K562 (cell line): ENCODE measurements at regions not wholly inside any gene's neighbourhood (a gene's known extent, or its start where the extent isn't known, plus 50 kb on each side); places are given as distances from the start of the nearest gene placed in this dataset.

Experiments
- ATAC-seq: fragments of 200-7000 bp; cut with Tn5 transposase; 3 replicates; pipeline ENCODE4 v1.9.1; 2020; ENCODE audit warnings: moderate library complexity
- BruUV-seq: library from RNA; stranded (reverse); fragments of 400-500 nt; replicated peaks from 2 replicates; lab custom pipeline; 2021; lab: Mats Ljungman, UMichigan
- CTCF ChIA-PET: fragments of 300-600 bp; formaldehyde crosslinking; extraction: SDS; loops from one replicate; lab custom pipeline; 2021; ENCODE audit warnings: low intra/inter-chr PET ratio; lab: Yijun Ruan, JAX
- POLR2A ChIA-PET: fragments of 300-600, 350-650 bp; sonication (Branson Sonifier 250); formaldehyde crosslinking; extraction: SDS; loops from one replicate; lab custom pipeline; 2021; ENCODE audit warnings: antibody characterized with exemption, inconsistent platforms; lab: Yijun Ruan, JAX
- DNase-seq, 4 experiments: peaks; one replicate each; pipeline versions ENCODE4 v3.0.0 to v3.0.0-alpha.2; 2011 to 2018; ENCODE audit warnings: low spot score in 3 of 4, mixed read lengths in 3 of 4; ENCODE audit errors: extremely low read depth in 1 of 4
- FAIRE-seq: peaks from 2 replicates; lab custom pipeline; 2011; peaks lifted over from hg19 to GRCh38; lab: Jason Lieb, UNC
- H2AFZ ChIP-seq: 2 replicates; pipeline ENCODE4 v1.6.0; 2011; ENCODE audit warnings: low read depth, low read length, control low read depth, inconsistent platforms
- H3K27ac ChIP-seq: fragments of 200-600 bp; 3 replicates; pipeline ENCODE4 v1.8.0; 2011; ENCODE audit warnings: low read depth, mild to moderate bottlenecking, control low read depth, inconsistent platforms, low read length, moderate library complexity, mixed read lengths; ENCODE audit errors: extremely low read depth
- H3K27me3 ChIP-seq, 2 experiments: fragments of 300-600 bp in 1 of 2; 2 replicates in 1 of 2; 3 replicates in 1 of 2; pipeline versions ENCODE4 v1.6.0 to v1.8.0; 2011; ENCODE audit warnings: inconsistent platforms in 2 of 2, low read length in 2 of 2, mild to moderate bottlenecking in 1 of 2, mixed read lengths in 1 of 2, moderate library complexity in 1 of 2; ENCODE audit not compliant: control insufficient read depth in 2 of 2, insufficient read depth in 2 of 2
- H3K36me3 ChIP-seq: fragments of 300-600 bp; 3 replicates; pipeline ENCODE4 v1.8.0; 2011; ENCODE audit warnings: mild to moderate bottlenecking, low read length, inconsistent platforms; ENCODE audit not compliant: control insufficient read depth, insufficient read depth
- H3K4me1 ChIP-seq, 2 experiments: fragments of 200-600 bp in 1 of 2; replicated peaks in 1 of 2; 2 replicates in 1 of 2; 3 replicates in 1 of 2; pipeline versions ENCODE4 v1.5.1 to v1.8.0; 2011; ENCODE audit warnings: inconsistent platforms in 2 of 2, low read length in 2 of 2, mild to moderate bottlenecking in 1 of 2, mixed read lengths in 1 of 2, moderate library complexity in 1 of 2; ENCODE audit not compliant: control insufficient read depth in 2 of 2, insufficient read depth in 2 of 2
- H3K4me2 ChIP-seq: 2 replicates; pipeline ENCODE4 v1.6.1; 2011; ENCODE audit warnings: low read length, control low read depth, inconsistent platforms, mixed read lengths; ENCODE audit not compliant: insufficient read depth
- H3K4me3 ChIP-seq: fragments of 200-600 bp; sonication (generic), shearing (Covaris generic); 2 replicates; pipeline ENCODE4 v1.5.1; 2016; ENCODE audit warnings: control low read depth, inconsistent platforms
- H3K79me2 ChIP-seq: fragments of 200-600 bp; 3 replicates; pipeline ENCODE4 v1.8.0; 2011; ENCODE audit warnings: low read length, inconsistent platforms; ENCODE audit not compliant: control insufficient read depth, insufficient read depth
- H3K9ac ChIP-seq, 2 experiments: 2 replicates each; pipeline versions ENCODE4 v1.6.0 to v1.6.1; 2011; ENCODE audit warnings: low read depth in 2 of 2, low read length in 2 of 2, control low read depth in 1 of 2, inconsistent platforms in 1 of 2, mild to moderate bottlenecking in 1 of 2, mixed read lengths in 1 of 2; ENCODE audit not compliant: insufficient read depth in 1 of 2
- H3K9me1 ChIP-seq: one replicate; pipeline ENCODE4 v1.6.0; 2011; ENCODE audit warnings: inconsistent platforms, mild to moderate bottlenecking, low read length, moderate library complexity; ENCODE audit not compliant: control insufficient read depth, insufficient read depth
- H3K9me3 ChIP-seq: replicated peaks from 2 replicates; pipeline ENCODE4 v1.5.1; 2011; ENCODE audit warnings: low read depth, low read length, inconsistent platforms; ENCODE audit not compliant: control insufficient read depth, insufficient read depth
- H4K20me1 ChIP-seq: replicated peaks from 2 replicates; pipeline ENCODE4 v1.6.1; 2011; ENCODE audit warnings: low read length, inconsistent platforms, mixed read lengths; ENCODE audit not compliant: control insufficient read depth, insufficient read depth
- ARID4B ChIP-seq: sonication (generic); formaldehyde crosslinking; IDR thresholded peaks from 2 replicates; pipeline ENCODE4 v1.8.0; 2022; ENCODE audit warnings: mild to moderate bottlenecking, missing genetic modification reagents
- E2F3 ChIP-seq: fragments of 250-450 bp; sonication (Bioruptor Pico); IDR thresholded peaks from 2 replicates; pipeline ENCODE4 v1.4.0; 2020; ENCODE audit warnings: mild to moderate bottlenecking
- ETV1 ChIP-seq: fragments of 450-650 bp; conservative IDR thresholded peaks from 2 replicates; pipeline ENCODE4 v1.6.1; 2016; ENCODE audit warnings: missing genetic modification characterization, control low read depth, low read depth, missing compliant biosample characterization
- GATAD2A ChIP-seq: fragments of 450-650 bp; IDR thresholded peaks from 2 replicates; pipeline ENCODE4 v1.6.1; 2017
- HES1 ChIP-seq: fragments of 450-650 bp; IDR thresholded peaks from 2 replicates; pipeline ENCODE4 v1.6.1; 2016; ENCODE audit warnings: low read depth, mild to moderate bottlenecking, moderate library complexity
- HOXB6 ChIP-seq: fragments of 250-450 bp; sonication (Bioruptor Pico); IDR thresholded peaks from 2 replicates; pipeline ENCODE4 v1.5.1; 2022; ENCODE audit warnings: mild to moderate bottlenecking, borderline replicate concordance
- MIER1 ChIP-seq: fragments of 450-650 bp; IDR thresholded peaks from 2 replicates; pipeline ENCODE4 v1.6.1; 2016; ENCODE audit warnings: antibody characterized with exemption, mild to moderate bottlenecking, low read depth
- NFE2L1 ChIP-seq: fragments of 450-650 bp; IDR thresholded peaks from 2 replicates; pipeline ENCODE4 v1.6.1; 2016; ENCODE audit warnings: missing genetic modification characterization, low read depth, mild to moderate bottlenecking, missing compliant biosample characterization, moderate library complexity, borderline replicate concordance
- POLR2H ChIP-seq: IDR thresholded peaks from 2 replicates; pipeline ENCODE4 v1.6.1; 2016; ENCODE audit warnings: missing genetic modification characterization, low read depth, mild to moderate bottlenecking, control low read depth, missing compliant biosample characterization, moderate library complexity
- ZBTB7A ChIP-seq: IDR thresholded peaks from 2 replicates; pipeline ENCODE4 v1.6.1; 2011; ENCODE audit warnings: low read depth, mild to moderate bottlenecking, low read length, moderate library complexity, borderline replicate concordance; ENCODE audit not compliant: control insufficient read depth
- ZNF174 ChIP-seq: fragments of 250-450 bp; sonication (Bioruptor Pico); IDR thresholded peaks from 2 replicates; pipeline ENCODE4 v1.4.0; 2020; ENCODE audit warnings: mild to moderate bottlenecking
- ZNF253 ChIP-seq: fragments of 250-450 bp; sonication (Bioruptor Pico); conservative IDR thresholded peaks from 2 replicates; pipeline ENCODE4 v1.6.1; 2021; ENCODE audit warnings: mild to moderate bottlenecking
- WGBS: fragments of 100-300 bp; shearing (Covaris generic); methylation state at CpG from one replicate; pipeline ENCODE4 v1.1.6; 2016; ENCODE audit warnings: low coverage, mixed read lengths; ENCODE audit not compliant: insufficient coverage; ENCODE audit errors: missing lambda C conversion rate; 5-methylcytosine and 5-hydroxymethylcytosine counted together
- in situ Hi-C: fragments of 300-500 bp; cut with MboI; formaldehyde crosslinking; loops from 4 replicates; pipeline ENCODE4 v1.15.0; 2018; ENCODE audit warnings: inconsistent platforms, mixed read lengths
- intact Hi-C: fragments of 100-400 bp; cut with micrococcal nuclease; formaldehyde crosslinking; loops from 2 replicates; pipeline ENCODE4 v1.14.2; 2022
- TF ChIP-seq, protein P1 (sequence below): fragments of 200-800 bp; sonication (Bioruptor generic); IDR thresholded peaks from 2 replicates; pipeline ENCODE4 v1.6.1; 2016; ENCODE audit warnings: missing genetic modification characterization, missing compliant biosample characterization

- DNase-seq (no peak), ATAC-seq (no peak), FAIRE-seq (no peak)
- no peaks in the 10 kb centered on the region for H3K27me3 ChIP-seq
- no peaks in the 10 kb centered on the region for H3K9me1 ChIP-seq
- H2AFZ ChIP-seq = no peak overlapping the region
- no peak overlapping the region for H3K4me2 ChIP-seq
- intact Hi-C loops (no loop called here), in situ Hi-C loops (no loop called here)
- no peaks in the 10 kb centered on the region for H3K79me2 ChIP-seq
- BruUV-seq = no TSS peak
- H3K4me1 ChIP-seq = no peaks in the 10 kb centered on the region
- H3K27ac ChIP-seq = no peak overlapping the region
- ChIA-PET POLR2A (no interaction called here), CTCF (no interaction called here)
- H3K9ac ChIP-seq = no peak overlapping the region
- WGBS = 0% methylated on average over 2 of the region's 2 CpGs
- H4K20me1 ChIP-seq = no peaks in the 10 kb centered on the region
- H3K4me3 ChIP-seq = no peak overlapping the region
- no peaks in the 10 kb centered on the region for H3K36me3 ChIP-seq
- peaks cover 3% of the 10 kb centered on the region; the same call in 1 of the 2 replicates for H3K9me3 ChIP-seq
- TF ChIP-seq ZBTB7A = no peak
- no peak for TF ChIP-seq GATAD2A
- no peak for TF ChIP-seq HOXB6 (CRISPR knock-in tag)
- TF ChIP-seq, protein P1, sequence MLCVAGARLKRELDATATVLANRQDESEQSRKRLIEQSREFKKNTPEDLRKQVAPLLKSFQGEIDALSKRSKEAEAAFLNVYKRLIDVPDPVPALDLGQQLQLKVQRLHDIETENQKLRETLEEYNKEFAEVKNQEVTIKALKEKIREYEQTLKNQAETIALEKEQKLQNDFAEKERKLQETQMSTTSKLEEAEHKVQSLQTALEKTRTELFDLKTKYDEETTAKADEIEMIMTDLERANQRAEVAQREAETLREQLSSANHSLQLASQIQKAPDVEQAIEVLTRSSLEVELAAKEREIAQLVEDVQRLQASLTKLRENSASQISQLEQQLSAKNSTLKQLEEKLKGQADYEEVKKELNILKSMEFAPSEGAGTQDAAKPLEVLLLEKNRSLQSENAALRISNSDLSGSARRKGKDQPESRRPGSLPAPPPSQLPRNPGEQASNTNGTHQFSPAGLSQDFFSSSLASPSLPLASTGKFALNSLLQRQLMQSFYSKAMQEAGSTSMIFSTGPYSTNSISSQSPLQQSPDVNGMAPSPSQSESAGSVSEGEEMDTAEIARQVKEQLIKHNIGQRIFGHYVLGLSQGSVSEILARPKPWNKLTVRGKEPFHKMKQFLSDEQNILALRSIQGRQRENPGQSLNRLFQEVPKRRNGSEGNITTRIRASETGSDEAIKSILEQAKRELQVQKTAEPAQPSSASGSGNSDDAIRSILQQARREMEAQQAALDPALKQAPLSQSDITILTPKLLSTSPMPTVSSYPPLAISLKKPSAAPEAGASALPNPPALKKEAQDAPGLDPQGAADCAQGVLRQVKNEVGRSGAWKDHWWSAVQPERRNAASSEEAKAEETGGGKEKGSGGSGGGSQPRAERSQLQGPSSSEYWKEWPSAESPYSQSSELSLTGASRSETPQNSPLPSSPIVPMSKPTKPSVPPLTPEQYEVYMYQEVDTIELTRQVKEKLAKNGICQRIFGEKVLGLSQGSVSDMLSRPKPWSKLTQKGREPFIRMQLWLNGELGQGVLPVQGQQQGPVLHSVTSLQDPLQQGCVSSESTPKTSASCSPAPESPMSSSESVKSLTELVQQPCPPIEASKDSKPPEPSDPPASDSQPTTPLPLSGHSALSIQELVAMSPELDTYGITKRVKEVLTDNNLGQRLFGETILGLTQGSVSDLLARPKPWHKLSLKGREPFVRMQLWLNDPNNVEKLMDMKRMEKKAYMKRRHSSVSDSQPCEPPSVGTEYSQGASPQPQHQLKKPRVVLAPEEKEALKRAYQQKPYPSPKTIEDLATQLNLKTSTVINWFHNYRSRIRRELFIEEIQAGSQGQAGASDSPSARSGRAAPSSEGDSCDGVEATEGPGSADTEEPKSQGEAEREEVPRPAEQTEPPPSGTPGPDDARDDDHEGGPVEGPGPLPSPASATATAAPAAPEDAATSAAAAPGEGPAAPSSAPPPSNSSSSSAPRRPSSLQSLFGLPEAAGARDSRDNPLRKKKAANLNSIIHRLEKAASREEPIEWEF (CRISPR knock-in tag) = no peak
- no peak for TF ChIP-seq ZNF253 (CRISPR knock-in tag)
- no peak for TF ChIP-seq ZNF174
- TF ChIP-seq ETV1 = no peak
- TF ChIP-seq NFE2L1 (tag) = no peak
- no peak for TF ChIP-seq ARID4B (CRISPR knock-in tag)
- TF ChIP-seq HES1 = no peak
- no peak for TF ChIP-seq MIER1
- TF ChIP-seq E2F3 (CRISPR knock-in tag) = no peak
- no peak for TF ChIP-seq POLR2H (tag)
Measured at GRCh38 chr18:40048253-40048652, 1906.8 kb upstream of the PIK3C3 start.
